ENCODE measurements at regions not wholly inside any gene's neighbourhood (a gene's known extent, or its start where the extent isn't known, plus 50 kb on each side); places are given as distances from the start of the nearest gene placed in this dataset.

DNA sequence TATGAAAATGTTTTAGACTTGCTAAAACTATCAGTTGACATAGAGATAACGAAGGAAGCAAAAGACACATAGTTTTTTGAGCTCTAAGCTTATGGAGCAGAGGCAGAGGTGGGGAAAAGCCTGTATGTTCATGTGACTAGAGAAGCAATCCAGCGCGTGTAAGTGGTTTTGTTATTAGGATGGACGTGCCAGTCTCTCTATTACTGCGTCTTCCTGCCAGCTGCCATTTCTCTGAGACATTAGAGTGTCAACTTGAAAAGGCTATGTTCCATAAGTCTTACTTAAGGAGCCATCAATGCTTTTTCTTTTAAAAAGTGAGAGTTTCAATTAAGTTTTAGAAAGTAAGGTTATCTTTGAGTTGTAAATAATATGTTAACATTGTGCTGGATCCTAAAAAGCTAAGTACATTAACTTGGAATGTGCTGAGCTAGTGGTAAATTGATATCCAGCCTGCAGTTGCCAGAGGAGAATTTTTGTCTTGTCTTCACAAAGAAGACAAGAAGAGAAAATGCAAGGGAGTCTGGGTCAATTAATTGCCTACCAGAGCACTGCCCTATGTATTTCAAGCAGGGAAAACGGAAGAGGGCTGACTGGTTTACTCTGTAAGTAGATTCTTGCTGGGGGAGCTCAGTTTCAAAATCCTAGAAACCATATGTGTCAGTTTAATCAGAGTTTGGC lies 161.8 kb upstream of the B3GALT2 start:
- Histone ChIP-seq H3K27me3 (replicated peaks in 1 of 2; ENCODE audit: control insufficient read depth in 2 of 2, extremely low read depth in 1 of 2, insufficient read depth in 2 of 2, low read length in 1 of 2) (no peaks in the 10 kb centered on the region), H3K36me3 (ENCODE audit: control insufficient read depth in 2 of 2, extremely low read depth in 1 of 2, insufficient read depth in 1 of 2, low read length in 1 of 2) (no peaks in the 10 kb centered on the region), H3K4me3 (ENCODE audit: control insufficient read depth in 1 of 2, extremely low read depth in 1 of 2, low read length in 1 of 2) (no peak overlapping the region), H3K9me3 (no peaks in the 10 kb centered on the region), H3K27ac (ENCODE audit: low read length) (no peak overlapping the region), H3K4me1 (ENCODE audit: control insufficient read depth in 1 of 2, extremely low read depth in 1 of 2, insufficient read depth in 2 of 2, low read length in 2 of 2) (no peaks in the 10 kb centered on the region)
- CTCF ChIA-PET = no interaction called here
- Mint-ChIP-seq H3K4me3 (no peak overlapping the region), H3K27ac (no peak overlapping the region), H3K27me3 (no peaks in the 10 kb centered on the region), H3K4me1 (no peaks in the 10 kb centered on the region), H3K9me3 (no peaks in the 10 kb centered on the region), H3K36me3 (no peaks in the 10 kb centered on the region)
- POLR2A ChIA-PET = interaction anchor here in 1 of 2 donors (0.5 kb wide), 1 partner anchor 297 kb away, joined by 3 read pairs; no protein-coding TSS in a partner anchor
- ATAC-seq (replicated peaks in 1 of 4) = no peak
- 77% methylated on average over 5 of the region's 6 CpGs for WGBS (ENCODE audit: insufficient coverage)
- no peak for DNase-seq

DNA sequence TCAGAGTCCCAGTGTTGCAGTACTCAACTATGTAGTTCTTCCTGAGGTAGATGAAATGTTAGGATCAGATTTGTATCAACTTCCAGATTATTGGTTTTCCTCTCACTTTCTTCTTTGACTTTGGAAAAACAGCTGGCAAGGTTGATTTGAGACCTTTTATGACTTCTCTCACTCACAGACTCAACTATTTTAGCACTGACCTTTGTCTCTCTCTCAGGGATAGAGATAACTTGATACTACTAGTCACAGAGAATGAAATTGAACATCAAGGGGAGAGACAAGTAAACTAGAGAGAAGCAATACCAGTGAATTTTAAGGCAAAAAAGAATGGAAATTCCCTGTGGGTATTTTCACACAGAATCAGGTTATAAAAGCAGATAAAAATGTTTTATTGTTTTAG lies 159.7 kb upstream of the B3GALT2 start:
- Mint-ChIP-seq H3K4me3 (no peak overlapping the region), H3K27me3 (no peaks in the 10 kb centered on the region), H3K9me3 (no peaks in the 10 kb centered on the region), H3K27ac (no peak overlapping the region), H3K4me1 (no peaks in the 10 kb centered on the region), H3K36me3 (no peaks in the 10 kb centered on the region)
- H3K36me3 ChIP-seq (ENCODE audit: control insufficient read depth in 2 of 2, extremely low read depth in 1 of 2, insufficient read depth in 1 of 2, low read length in 1 of 2) = no peaks in the 10 kb centered on the region
- H3K9me3 ChIP-seq = no peaks in the 10 kb centered on the region
- H3K27ac ChIP-seq (ENCODE audit: low read length) = no peak overlapping the region
- no peak overlapping the region for H3K4me3 ChIP-seq (ENCODE audit: control insufficient read depth in 1 of 2, extremely low read depth in 1 of 2, low read length in 1 of 2)
- DNase-seq (no peak), ATAC-seq (replicated peaks in 1 of 4) (no peak)
- H3K4me1 ChIP-seq (ENCODE audit: control insufficient read depth in 1 of 2, extremely low read depth in 1 of 2, insufficient read depth in 2 of 2, low read length in 2 of 2) = no peaks in the 10 kb centered on the region
- H3K27me3 ChIP-seq (replicated peaks in 1 of 2; ENCODE audit: control insufficient read depth in 2 of 2, extremely low read depth in 1 of 2, insufficient read depth in 2 of 2, low read length in 1 of 2) = no peaks in the 10 kb centered on the region
- ChIA-PET CTCF (interaction anchor here in 1 of 2 donors (0.7 kb wide), 1 partner anchor 208 kb away, joined by 4 read pairs; no protein-coding TSS in a partner anchor), POLR2A (no interaction called here)

DNA sequence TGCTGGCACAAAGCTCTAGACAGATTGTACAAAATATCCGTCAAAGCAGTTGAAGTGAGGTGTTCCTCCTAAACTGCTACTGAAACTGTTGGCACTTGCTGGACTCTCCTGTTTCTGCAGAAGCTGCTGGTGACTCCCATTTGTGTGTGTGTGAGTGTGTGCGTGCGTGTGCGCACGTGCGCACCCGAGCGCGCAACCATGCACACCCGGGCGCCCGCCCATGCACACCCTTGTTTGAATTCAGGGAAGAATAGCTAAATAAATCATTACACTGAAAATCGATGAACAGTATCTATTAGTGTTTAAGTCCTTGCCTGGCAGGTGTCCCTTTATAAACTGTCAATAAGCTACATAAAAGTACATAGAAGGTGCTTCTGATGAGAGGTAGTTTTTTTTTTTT lies 156.4 kb upstream of the B3GALT2 start:
- Mint-ChIP-seq H3K4me3 (no peak overlapping the region), H3K4me1 (peaks cover 0 to 4% (median 2%) of the 10 kb centered on the region in 3 donors), H3K36me3 (no peaks in the 10 kb centered on the region), H3K27ac (no peak overlapping the region), H3K9me3 (no peaks in the 10 kb centered on the region), H3K27me3 (no peaks in the 10 kb centered on the region)
- DNase-seq (no peak), ATAC-seq (replicated peaks in 1 of 4) (no peak)
- ChIA-PET POLR2A (no interaction called here), CTCF (interaction anchor here in 1 of 2 donors (0.6 kb wide), 1 partner anchor 955 kb away, joined by 4 read pairs; no protein-coding TSS in a partner anchor)
- H3K9me3 ChIP-seq = no peaks in the 10 kb centered on the region
- H3K4me1 ChIP-seq (ENCODE audit: control insufficient read depth in 1 of 2, extremely low read depth in 1 of 2, insufficient read depth in 2 of 2, low read length in 2 of 2) = no peaks in the 10 kb centered on the region
- H3K27ac ChIP-seq (ENCODE audit: low read length) = no peak overlapping the region
- no peak overlapping the region for H3K4me3 ChIP-seq (ENCODE audit: control insufficient read depth in 1 of 2, extremely low read depth in 1 of 2, low read length in 1 of 2)
- H3K36me3 ChIP-seq (ENCODE audit: control insufficient read depth in 2 of 2, extremely low read depth in 1 of 2, insufficient read depth in 1 of 2, low read length in 1 of 2) = no peaks in the 10 kb centered on the region
- 100% methylated on average over 7 of the region's 13 CpGs for WGBS (ENCODE audit: insufficient coverage)
- H3K27me3 ChIP-seq (replicated peaks in 1 of 2; ENCODE audit: control insufficient read depth in 2 of 2, extremely low read depth in 1 of 2, insufficient read depth in 2 of 2, low read length in 1 of 2) = no peaks in the 10 kb centered on the region

DNA sequence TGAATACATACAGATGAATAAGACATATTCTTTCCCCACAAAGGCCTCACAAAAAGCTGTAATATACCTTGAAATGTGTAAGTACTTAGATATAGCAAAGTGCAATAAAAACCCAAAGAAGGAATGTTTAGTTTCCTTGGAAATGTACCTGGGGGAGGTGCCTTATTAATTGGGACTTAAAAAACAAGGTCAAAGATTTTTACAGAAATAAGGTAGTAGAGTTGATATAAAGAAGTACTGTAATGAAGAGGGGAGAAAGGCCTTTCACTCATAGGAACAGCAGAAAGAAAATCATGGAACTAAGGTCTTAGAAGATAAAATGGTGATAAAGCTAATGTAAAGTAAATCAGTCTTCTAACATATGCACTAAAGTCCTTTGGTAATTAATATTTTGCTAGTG lies 153.9 kb upstream of the B3GALT2 start:
- H3K4me1 Mint-ChIP-seq = peaks cover 0 to 4% (median 2%) of the 10 kb centered on the region in 3 donors
- Histone ChIP-seq H3K9me3 (no peaks in the 10 kb centered on the region), H3K4me1 (ENCODE audit: control insufficient read depth in 1 of 2, extremely low read depth in 1 of 2, insufficient read depth in 2 of 2, low read length in 2 of 2) (no peaks in the 10 kb centered on the region), H3K4me3 (ENCODE audit: control insufficient read depth in 1 of 2, extremely low read depth in 1 of 2, low read length in 1 of 2) (no peak overlapping the region), H3K27ac (ENCODE audit: low read length) (no peak overlapping the region), H3K36me3 (ENCODE audit: control insufficient read depth in 2 of 2, extremely low read depth in 1 of 2, insufficient read depth in 1 of 2, low read length in 1 of 2) (no peaks in the 10 kb centered on the region), H3K27me3 (replicated peaks in 1 of 2; ENCODE audit: control insufficient read depth in 2 of 2, extremely low read depth in 1 of 2, insufficient read depth in 2 of 2, low read length in 1 of 2) (no peaks in the 10 kb centered on the region)
- H3K9me3 Mint-ChIP-seq = no peaks in the 10 kb centered on the region
- no peak for ATAC-seq (replicated peaks in 1 of 4)
- no peaks in the 10 kb centered on the region for H3K27me3 Mint-ChIP-seq
- ChIA-PET POLR2A (no interaction called here), CTCF (no interaction called here)
- no peaks in the 10 kb centered on the region for H3K36me3 Mint-ChIP-seq
- no peak overlapping the region for H3K4me3 Mint-ChIP-seq
- DNase-seq = no peak
- H3K27ac Mint-ChIP-seq = no peak overlapping the region

DNA sequence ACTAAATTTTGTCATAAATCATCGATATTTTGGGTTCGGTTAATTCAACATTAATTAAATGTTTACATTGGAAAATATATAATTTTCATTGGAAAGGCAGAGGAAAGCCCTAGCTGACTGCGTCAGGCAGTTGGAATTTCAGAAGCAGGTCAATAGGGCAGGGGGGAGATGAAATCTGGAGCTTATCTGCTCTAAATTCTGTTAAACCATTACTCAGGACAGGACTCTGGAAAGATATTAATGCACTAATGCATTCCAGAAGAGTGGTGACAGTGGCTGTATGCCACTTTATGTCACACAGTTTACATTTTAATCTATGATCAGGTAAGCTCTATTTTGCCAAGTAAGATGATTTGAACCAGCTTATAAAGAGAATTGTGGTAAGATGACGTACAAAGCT lies 153.0 kb upstream of the B3GALT2 start:
- H3K4me3 Mint-ChIP-seq = no peak overlapping the region
- CTCF ChIA-PET = no interaction called here

DNA sequence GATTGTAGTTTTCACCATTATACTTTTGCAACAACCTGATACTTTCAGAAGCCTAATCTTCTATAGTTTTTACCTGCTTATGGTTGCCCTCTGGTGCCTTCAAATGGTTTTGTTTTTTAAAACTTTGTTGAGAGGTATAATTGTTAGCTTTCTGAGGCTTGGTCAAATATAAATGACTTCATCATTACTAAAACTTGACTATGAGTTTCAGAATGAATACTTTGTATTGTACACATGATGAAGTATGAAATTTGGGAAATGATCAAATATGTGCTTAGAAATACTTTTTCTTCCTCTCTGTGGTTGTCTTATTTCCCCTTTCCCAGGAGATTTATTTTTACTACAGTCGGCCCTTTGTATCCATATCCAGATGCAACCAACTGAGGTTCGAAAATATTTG lies 151.8 kb upstream of the B3GALT2 start:
- Histone ChIP-seq H3K27me3 (replicated peaks in 1 of 2; ENCODE audit: control insufficient read depth in 2 of 2, extremely low read depth in 1 of 2, insufficient read depth in 2 of 2, low read length in 1 of 2) (no peaks in the 10 kb centered on the region), H3K4me3 (ENCODE audit: control insufficient read depth in 1 of 2, extremely low read depth in 1 of 2, low read length in 1 of 2) (no peak overlapping the region), H3K36me3 (ENCODE audit: control insufficient read depth in 2 of 2, extremely low read depth in 1 of 2, insufficient read depth in 1 of 2, low read length in 1 of 2) (no peaks in the 10 kb centered on the region), H3K27ac (ENCODE audit: low read length) (no peak overlapping the region), H3K9me3 (no peaks in the 10 kb centered on the region), H3K4me1 (ENCODE audit: control insufficient read depth in 1 of 2, extremely low read depth in 1 of 2, insufficient read depth in 2 of 2, low read length in 2 of 2) (no peaks in the 10 kb centered on the region)
- Mint-ChIP-seq H3K36me3 (peaks cover 5% of the 10 kb centered on the region), H3K4me1 (peaks cover 0 to 4% (median 2%) of the 10 kb centered on the region in 3 donors), H3K27ac (no peak overlapping the region), H3K9me3 (peaks cover 0 to 15% (median 11%) of the 10 kb centered on the region in 3 donors), H3K27me3 (no peaks in the 10 kb centered on the region), H3K4me3 (no peak overlapping the region)
- ChIA-PET POLR2A (no interaction called here), CTCF (interaction anchor here in 1 of 2 donors (1.1 kb wide), 1 partner anchor 148 kb away, joined by 3 read pairs; no protein-coding TSS in a partner anchor)
- DNase-seq (no peak), ATAC-seq (replicated peaks in 1 of 4) (no peak)
- WGBS (ENCODE audit: insufficient coverage) = no CpG with 5 or more reads among the region's 2 CpGs

More for the DNA sequence above, 153.0 kb upstream of the B3GALT2 start:
- Histone ChIP-seq H3K36me3 (ENCODE audit: control insufficient read depth in 2 of 2, extremely low read depth in 1 of 2, insufficient read depth in 1 of 2, low read length in 1 of 2) (no peaks in the 10 kb centered on the region), H3K27ac (ENCODE audit: low read length) (no peak overlapping the region), H3K4me3 (ENCODE audit: control insufficient read depth in 1 of 2, extremely low read depth in 1 of 2, low read length in 1 of 2) (no peak overlapping the region), H3K27me3 (replicated peaks in 1 of 2; ENCODE audit: control insufficient read depth in 2 of 2, extremely low read depth in 1 of 2, insufficient read depth in 2 of 2, low read length in 1 of 2) (no peaks in the 10 kb centered on the region), H3K4me1 (ENCODE audit: control insufficient read depth in 1 of 2, extremely low read depth in 1 of 2, insufficient read depth in 2 of 2, low read length in 2 of 2) (no peaks in the 10 kb centered on the region), H3K9me3 (no peaks in the 10 kb centered on the region)
- POLR2A ChIA-PET = interaction anchor here in 1 of 2 donors (0.7 kb wide), 1 partner anchor 73 kb away, joined by 3 read pairs; no protein-coding TSS in a partner anchor
- no CpG with 5 or more reads among the region's 4 CpGs for WGBS (ENCODE audit: insufficient coverage)
- no peak overlapping the region for H3K27ac Mint-ChIP-seq
- peaks cover 0 to 6% (median 2%) of the 10 kb centered on the region in 3 donors for H3K9me3 Mint-ChIP-seq
- H3K27me3 Mint-ChIP-seq = no peaks in the 10 kb centered on the region
- no peaks in the 10 kb centered on the region for H3K36me3 Mint-ChIP-seq
- H3K4me1 Mint-ChIP-seq = peaks cover 0 to 4% (median 2%) of the 10 kb centered on the region in 3 donors
- DNase-seq = no peak
- ATAC-seq (replicated peaks in 1 of 4) = no peak

All from T-cell (primary cell).